Ascending aorta (tissue), 2 donors: ENCODE measurements at regions not wholly inside any gene's neighbourhood (a gene's known extent, or its start where the extent isn't known, plus 50 kb on each side); places are given as distances from the start of the nearest gene placed in this dataset.

Source experiments
- DNase-seq, 2 donors: peaks; one replicate each; pipeline ENCODE4 v3.0.0-alpha.2; 2019; ENCODE audit warnings: low spot score in 2 of 2
- H3K27ac ChIP-seq, 2 donors: fragments of 200-600 bp; sonication (generic); one replicate each; pipeline ENCODE4 v1.5.1; 2016 to 2017; ENCODE audit warnings: mild to moderate bottlenecking in 1 of 2
- H3K27me3 ChIP-seq: fragments of 200-600 bp; sonication (generic); one replicate; pipeline ENCODE4 v1.5.1; 2017
- H3K36me3 ChIP-seq, 2 donors: fragments of 200-600 bp; sonication (generic); one replicate each; pipeline ENCODE4 v1.5.1; 2016
- H3K4me1 ChIP-seq, 2 donors: fragments of 200-600 bp; sonication (generic); one replicate each; pipeline ENCODE4 v1.5.1; 2016 to 2017; ENCODE audit warnings: mild to moderate bottlenecking in 1 of 2
- H3K4me3 ChIP-seq, 2 donors: fragments of 200-600 bp; sonication (generic); one replicate each; pipeline ENCODE4 v1.5.1; 2016 to 2017; ENCODE audit warnings: mild to moderate bottlenecking in 1 of 2
- H3K9me3 ChIP-seq, 2 donors: fragments of 200-600 bp; sonication (generic); one replicate each; pipeline ENCODE4 v1.5.1; 2016
- intact Hi-C: fragments of 100-400 bp; cut with DNase I; formaldehyde crosslinking; loops from one replicate; pipeline ENCODE4 v1.15.1; 2023
- TF ChIP-seq, protein P1 (sequence below), 3 experiments: fragments of 200-600 bp in 2 of 3; fragments of 450-650 bp in 1 of 3; sonication (generic) in 2 of 3; IDR thresholded peaks; one replicate each; pipeline ENCODE4 v1.5.1; 2016 to 2019; ENCODE audit warnings: antibody characterized with exemption in 3 of 3, mild to moderate bottlenecking in 1 of 3, moderate library complexity in 1 of 3

DNA sequence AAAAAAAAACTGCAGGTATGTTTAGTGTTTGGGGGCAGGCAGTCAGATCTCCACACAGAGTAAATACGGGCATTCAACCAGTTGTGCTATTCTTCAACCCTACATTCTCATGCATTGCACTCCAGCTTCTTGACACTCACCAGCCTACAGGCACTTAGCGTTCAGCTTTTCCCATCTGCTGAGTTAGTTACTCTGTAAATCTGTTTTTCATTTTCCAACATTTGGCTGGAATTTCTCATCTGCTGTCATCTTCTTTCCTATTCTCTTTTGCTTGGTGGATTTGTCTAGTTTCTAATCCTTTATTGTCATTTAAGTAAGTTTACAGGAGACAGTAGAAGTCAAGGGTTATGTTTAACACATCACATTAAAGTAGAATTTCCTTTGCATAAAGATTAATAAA, 1318.9 kb downstream of the OLFM4 start:
- intact Hi-C loops, result no loop called here
- no peaks in the 10 kb centered on the region for H3K4me1 ChIP-seq
- H3K27ac ChIP-seq, result no peak overlapping the region
- H3K27me3 ChIP-seq, result no peaks in the 10 kb centered on the region
- TF ChIP-seq, protein P1, sequence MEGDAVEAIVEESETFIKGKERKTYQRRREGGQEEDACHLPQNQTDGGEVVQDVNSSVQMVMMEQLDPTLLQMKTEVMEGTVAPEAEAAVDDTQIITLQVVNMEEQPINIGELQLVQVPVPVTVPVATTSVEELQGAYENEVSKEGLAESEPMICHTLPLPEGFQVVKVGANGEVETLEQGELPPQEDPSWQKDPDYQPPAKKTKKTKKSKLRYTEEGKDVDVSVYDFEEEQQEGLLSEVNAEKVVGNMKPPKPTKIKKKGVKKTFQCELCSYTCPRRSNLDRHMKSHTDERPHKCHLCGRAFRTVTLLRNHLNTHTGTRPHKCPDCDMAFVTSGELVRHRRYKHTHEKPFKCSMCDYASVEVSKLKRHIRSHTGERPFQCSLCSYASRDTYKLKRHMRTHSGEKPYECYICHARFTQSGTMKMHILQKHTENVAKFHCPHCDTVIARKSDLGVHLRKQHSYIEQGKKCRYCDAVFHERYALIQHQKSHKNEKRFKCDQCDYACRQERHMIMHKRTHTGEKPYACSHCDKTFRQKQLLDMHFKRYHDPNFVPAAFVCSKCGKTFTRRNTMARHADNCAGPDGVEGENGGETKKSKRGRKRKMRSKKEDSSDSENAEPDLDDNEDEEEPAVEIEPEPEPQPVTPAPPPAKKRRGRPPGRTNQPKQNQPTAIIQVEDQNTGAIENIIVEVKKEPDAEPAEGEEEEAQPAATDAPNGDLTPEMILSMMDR (IDR thresholded peaks at IDR 0.05), result no peak
- no peak overlapping the region for H3K4me3 ChIP-seq
- no peaks in the 10 kb centered on the region for H3K36me3 ChIP-seq
- DNase-seq, result no peak
- no peaks in the 10 kb centered on the region for H3K9me3 ChIP-seq

DNA sequence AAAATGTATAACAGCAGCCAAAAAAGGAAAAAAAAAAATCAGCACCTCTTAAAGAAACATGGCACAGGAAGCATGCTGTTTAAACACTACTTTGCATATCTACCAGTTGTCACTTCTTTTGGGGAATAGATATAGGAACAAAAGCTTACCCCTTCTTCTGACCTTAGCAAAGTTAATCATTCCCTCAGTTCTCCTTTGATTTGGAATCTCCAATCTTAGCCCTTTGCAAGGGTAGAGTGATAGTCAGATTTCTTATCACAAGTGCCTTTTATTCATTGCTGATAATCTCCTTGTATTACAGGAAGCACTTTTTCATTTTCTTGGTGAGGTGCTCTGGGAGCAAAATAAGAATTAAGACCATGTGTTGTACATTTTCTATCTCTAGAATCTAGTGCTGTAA, 1327.6 kb downstream of the OLFM4 start:
- Histone ChIP-seq H3K4me3 (no peak overlapping the region), H3K27me3 (no peaks in the 10 kb centered on the region), H3K27ac (no peak overlapping the region), H3K36me3 (no peaks in the 10 kb centered on the region), H3K4me1 (no peaks in the 10 kb centered on the region), H3K9me3 (no peaks in the 10 kb centered on the region)
- no peak for DNase-seq
- intact Hi-C loops, result loop anchor here (5.0 kb wide), 1 partner anchor 644 kb away; no protein-coding TSS in a partner anchor
- TF ChIP-seq, protein P1 (IDR thresholded peaks at IDR 0.05), result no peak

DNA sequence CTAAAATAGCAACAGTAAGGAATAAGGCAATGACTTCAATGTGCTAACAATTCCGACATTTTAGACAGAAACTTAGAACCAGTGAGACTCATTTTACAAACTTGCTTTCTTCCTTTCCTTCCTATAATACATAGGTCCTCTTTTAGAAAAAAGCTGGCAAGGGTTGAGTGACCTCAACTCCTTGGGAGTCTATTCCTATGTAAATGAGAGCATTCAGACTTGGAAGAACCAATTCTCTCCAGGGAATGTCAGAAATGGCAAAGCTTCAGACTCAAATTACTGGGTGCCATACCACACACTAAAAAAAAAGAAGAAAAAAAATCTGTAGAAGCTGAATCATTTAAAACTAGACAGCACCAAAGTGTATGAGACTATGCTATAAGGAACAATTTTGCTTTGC, 1328.2 kb downstream of the OLFM4 start:
- Histone ChIP-seq H3K27ac (no peak overlapping the region), H3K4me3 (no peak overlapping the region), H3K36me3 (no peaks in the 10 kb centered on the region), H3K4me1 (no peaks in the 10 kb centered on the region), H3K9me3 (no peaks in the 10 kb centered on the region), H3K27me3 (no peaks in the 10 kb centered on the region)
- no peak for DNase-seq
- intact Hi-C loops, result loop anchor here (5.0 kb wide), 1 partner anchor 645 kb away; no protein-coding TSS in a partner anchor
- TF ChIP-seq, protein P1 (IDR thresholded peaks at IDR 0.05), result no peak

DNA sequence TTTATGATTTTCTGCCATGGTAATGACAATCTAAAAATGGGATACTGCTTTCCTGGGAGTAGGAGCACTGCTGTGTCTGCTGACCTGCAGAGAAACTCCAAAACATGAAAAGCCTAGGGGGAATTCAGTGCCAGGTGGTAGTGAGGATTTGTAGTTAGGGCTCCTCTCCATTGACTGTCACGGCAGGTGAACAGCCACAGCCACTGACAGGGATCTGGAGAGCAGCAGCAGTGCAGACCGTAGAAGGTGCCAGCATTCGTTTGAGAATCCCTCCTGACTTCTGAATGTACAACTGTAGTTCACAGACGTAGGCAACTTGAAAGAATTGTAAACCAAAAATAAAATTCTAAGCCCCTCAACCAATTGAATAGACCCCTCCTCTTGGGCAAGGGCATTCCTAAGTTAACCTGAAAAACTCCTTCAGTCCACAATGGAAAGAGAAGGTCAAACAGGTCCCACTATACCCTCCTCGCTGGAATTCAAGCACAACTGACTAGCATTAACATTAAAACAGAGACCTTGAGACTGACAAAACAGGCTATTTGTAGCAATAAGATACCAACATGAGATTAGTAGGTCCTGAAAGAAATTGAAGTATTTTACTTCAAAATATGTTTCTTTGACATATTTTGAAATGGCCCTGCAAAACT, 1328.8 kb downstream of the OLFM4 start:
- TF ChIP-seq, protein P1 (IDR thresholded peaks at IDR 0.05), result no peak
- DNase-seq, result no peak
- no peak overlapping the region for H3K4me3 ChIP-seq
- H3K36me3 ChIP-seq, result no peaks in the 10 kb centered on the region
- H3K9me3 ChIP-seq, result no peaks in the 10 kb centered on the region
- H3K4me1 ChIP-seq, result no peaks in the 10 kb centered on the region
- intact Hi-C loops, result loop anchor here (5.0 kb wide), 1 partner anchor 645 kb away; no protein-coding TSS in a partner anchor
- no peak overlapping the region for H3K27ac ChIP-seq
- no peaks in the 10 kb centered on the region for H3K27me3 ChIP-seq

DNA sequence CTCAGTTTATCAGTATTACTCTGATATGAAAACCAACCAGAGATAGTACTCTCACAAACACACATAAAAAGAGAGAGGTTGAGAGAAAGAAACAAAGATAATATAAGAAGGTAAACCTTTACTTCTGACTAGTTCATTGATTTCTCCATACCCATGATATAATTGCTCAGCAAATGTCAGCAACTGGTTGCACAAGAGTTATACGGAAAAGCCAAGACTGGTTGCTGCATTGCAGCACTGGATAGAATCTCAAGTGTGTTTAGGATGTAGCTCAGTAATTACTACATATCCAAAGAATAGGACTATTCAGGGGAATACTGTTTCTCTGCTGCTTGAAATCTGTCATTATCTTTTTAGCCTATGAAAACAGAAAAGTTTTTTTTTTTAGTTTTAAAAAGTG, 1332.8 kb downstream of the OLFM4 start:
- TF ChIP-seq, protein P1 (IDR thresholded peaks at IDR 0.05), result no peak
- Histone ChIP-seq H3K27me3 (no peaks in the 10 kb centered on the region), H3K4me1 (no peaks in the 10 kb centered on the region), H3K4me3 (no peak overlapping the region), H3K27ac (no peak overlapping the region), H3K9me3 (no peaks in the 10 kb centered on the region), H3K36me3 (no peaks in the 10 kb centered on the region)
- intact Hi-C loops, result no loop called here
- DNase-seq, result no peak

- H3K27me3 ChIP-seq, result no peaks in the 10 kb centered on the region
- no peak overlapping the region for H3K4me3 ChIP-seq
- H3K36me3 ChIP-seq, result no peaks in the 10 kb centered on the region
- no peak for DNase-seq
- H3K9me3 ChIP-seq, result no peaks in the 10 kb centered on the region
- intact Hi-C loops, result no loop called here
- no peak overlapping the region for H3K27ac ChIP-seq
- TF ChIP-seq, protein P1 (IDR thresholded peaks at IDR 0.05), result no peak
- H3K4me1 ChIP-seq, result no peaks in the 10 kb centered on the region
These were observed 1338.1 kb downstream of the OLFM4 start for GRCh38 chr13:54366728-54367127.
